SK-MEL-5 (cell line): ENCODE measurements at regions not wholly inside any gene's neighbourhood (a gene's known extent, or its start where the extent isn't known, plus 50 kb on each side); places are given as distances from the start of the nearest gene placed in this dataset.

Source experiments
- DNase-seq: peaks from one replicate; pipeline ENCODE4 v3.0.0-alpha.2; 2016; ENCODE audit warnings: low read depth, low spot score
- in situ Hi-C: cut with HindIII; loops from 2 replicates; pipeline ENCODE4 v1.10.0; 2016; ENCODE audit warnings: low sequenced_read_pairs, high pct_unique_total_duplicates, low pct_unique_long_range_greater_than_20kb

GRCh38 chr18:68482815-68483214 is 232.1 kb downstream of the TMX3 start:
- in situ Hi-C loops, result no loop called here
- DNase-seq, result no peak

- no peak for DNase-seq
- in situ Hi-C loops, result no loop called here
Observed at GRCh38 chr18:68480196-68480595, 234.7 kb downstream of the TMX3 start.

- no peak for DNase-seq
- in situ Hi-C loops, result no loop called here
Observed at GRCh38 chr18:68478246-68478645, 236.7 kb downstream of the TMX3 start.

GRCh38 chr18:68475883-68476282 is 239.0 kb downstream of the TMX3 start:
- DNase-seq, result no peak
- in situ Hi-C loops, result no loop called here

- no peak for DNase-seq
Observed at GRCh38 chr18:68472701-68473295, 242.1 kb downstream of the TMX3 start.

GRCh38 chr18:68469049-68469625 is 245.8 kb downstream of the TMX3 start:
- DNase-seq, result no peak
- in situ Hi-C loops, result no loop called here

More at GRCh38 chr18:68472701-68473295, 242.1 kb downstream of the TMX3 start:
- in situ Hi-C loops, result no loop called here

- in situ Hi-C loops, result no loop called here
- no peak for DNase-seq
Observed at GRCh38 chr18:68467957-68468356, 247.0 kb downstream of the TMX3 start.

- DNase-seq, result no peak
- in situ Hi-C loops, result no loop called here
Observed at GRCh38 chr18:68467329-68467728, 247.6 kb downstream of the TMX3 start.

GRCh38 chr18:68466672-68467071 is 248.2 kb downstream of the TMX3 start:
- in situ Hi-C loops, result no loop called here

GRCh38 chr18:68462766-68463165 is 252.1 kb downstream of the TMX3 start:
- no peak for DNase-seq
- in situ Hi-C loops, result no loop called here

More at GRCh38 chr18:68466672-68467071, 248.2 kb downstream of the TMX3 start:
- DNase-seq, result no peak

- DNase-seq, result no peak
- in situ Hi-C loops, result no loop called here
Observed at GRCh38 chr18:68462148-68462547, 252.8 kb downstream of the TMX3 start.

GRCh38 chr18:68461481-68462018 is 253.4 kb downstream of the TMX3 start:
- no peak for DNase-seq
- in situ Hi-C loops, result no loop called here

- in situ Hi-C loops, result no loop called here
Observed at GRCh38 chr18:68459968-68460367, 254.9 kb downstream of the TMX3 start.

GRCh38 chr18:68456985-68457384 is 257.9 kb downstream of the TMX3 start:
- in situ Hi-C loops, result no loop called here
- no peak for DNase-seq

More at GRCh38 chr18:68459968-68460367, 254.9 kb downstream of the TMX3 start:
- DNase-seq, result no peak

GRCh38 chr18:68455229-68455603 is 259.7 kb downstream of the TMX3 start:
- in situ Hi-C loops, result no loop called here

GRCh38 chr18:68454511-68455228 is 260.2 kb downstream of the TMX3 start:
- no peak for DNase-seq
- in situ Hi-C loops, result no loop called here

More at GRCh38 chr18:68455229-68455603, 259.7 kb downstream of the TMX3 start:
- DNase-seq, result no peak

- DNase-seq, result no peak
- in situ Hi-C loops, result no loop called here
Observed at GRCh38 chr18:68449292-68449691, 265.6 kb downstream of the TMX3 start.

- in situ Hi-C loops, result no loop called here
Observed at GRCh38 chr18:68448736-68449135, 266.2 kb downstream of the TMX3 start.

GRCh38 chr18:68447286-68447685 is 267.6 kb downstream of the TMX3 start:
- in situ Hi-C loops, result no loop called here
- DNase-seq, result no peak

More at GRCh38 chr18:68448736-68449135, 266.2 kb downstream of the TMX3 start:
- no peak for DNase-seq
